NB4 (cell line): ENCODE measurements at regions not wholly inside any gene's neighbourhood (a gene's known extent, or its start where the extent isn't known, plus 50 kb on each side); places are given as distances from the start of the nearest gene placed in this dataset.

ENCODE experiments used
- CTCF ChIP-seq: IDR thresholded peaks from one replicate; pipeline ENCODE4 v1.5.1; 2012; ENCODE audit warnings: low read depth, low read length
- MAX ChIP-seq: IDR thresholded peaks from 2 replicates; pipeline ENCODE4 v1.6.1; 2011; ENCODE audit warnings: low read depth, low read length

GRCh38 chr10:57992321-57993077, 275.2 kb downstream of the IPMK start:
- TF ChIP-seq CTCF (no peak), MAX (no peak)
